ENCODE measurements at regions not wholly inside any gene's neighbourhood (a gene's known extent, or its start where the extent isn't known, plus 50 kb on each side); places are given as distances from the start of the nearest gene placed in this dataset.
"Not testable (repeated sequence)": the region's sequence is repeated elsewhere in the genome, so short reads cannot be mapped to it uniquely, and the experiment has no call there.

GRCh38 chr15:20280933-20281463, 260.6 kb downstream of the GOLGA6L6 start:
- H3K27ac ChIP-seq (ENCODE audit: low read depth in 1 of 2, low read length in 2 of 2): no peak overlapping the region
- no peak overlapping the region for H3K9ac ChIP-seq (ENCODE audit: insufficient read depth, low read length, poor library complexity, severe bottlenecking)
- H3K4me1 ChIP-seq (ENCODE audit: control insufficient read depth in 1 of 2, insufficient read depth in 2 of 2, low read length in 2 of 2): no peaks in the 10 kb centered on the region
- no peaks in the 10 kb centered on the region for H3K27me3 Mint-ChIP-seq (ENCODE audit: low read depth in 3 of 3)
- no peaks in the 10 kb centered on the region for H3K36me3 ChIP-seq (replicated peaks in 1 of 2; ENCODE audit: control insufficient read depth in 1 of 2, insufficient read depth in 2 of 2, low read length in 2 of 2)
- DNase-seq: no peak
- no peaks in the 10 kb centered on the region for H3K79me2 ChIP-seq (ENCODE audit: insufficient read depth, low read length)
- intact Hi-C loops (cut with micrococcal nuclease): no loop called here
- peaks cover 48 to 51% of the 10 kb centered on the region in 2 donors for H3K9me3 ChIP-seq (replicated peaks in 1 of 2; ENCODE audit: control insufficient read depth in 1 of 2, insufficient read depth in 1 of 2, low read length in 2 of 2)
- H4K20me1 ChIP-seq (ENCODE audit: insufficient read depth, low read length): no peaks in the 10 kb centered on the region
- H3K4me3 Mint-ChIP-seq: no peak overlapping the region
- H2AFZ ChIP-seq (ENCODE audit: insufficient read depth, low read depth, low read length, poor library complexity, severe bottlenecking): no peak overlapping the region
- no peak for TF ChIP-seq CTCF (IDR thresholded peaks at IDR 0.05)
- H3K9me3 Mint-ChIP-seq: no peaks in the 10 kb centered on the region
- H3K27ac Mint-ChIP-seq: no peak overlapping the region
- no peaks in the 10 kb centered on the region for H3K36me3 Mint-ChIP-seq
- H3K27me3 ChIP-seq (ENCODE audit: control insufficient read depth in 2 of 2, insufficient read depth in 2 of 2, low read length in 2 of 2): no peaks in the 10 kb centered on the region
- no peaks in the 10 kb centered on the region for H3K4me1 Mint-ChIP-seq
- H3K4me2 ChIP-seq (replicated peaks; ENCODE audit: extremely low read depth, low read length, poor library complexity, severe bottlenecking): no peak overlapping the region
- H3K4me3 ChIP-seq (replicated peaks in 1 of 3; ENCODE audit: low read depth in 2 of 3, low read length in 3 of 3): no peak overlapping the region
- WGBS (ENCODE audit: insufficient coverage): 92% methylated on average over 16 of the region's 16 CpGs

GRCh38 chr15:20280141-20280932, 261.3 kb downstream of the GOLGA6L6 start:
- WGBS (ENCODE audit: insufficient coverage): 87% methylated on average over 13 of the region's 13 CpGs
- not testable (repeated sequence) for H3K4me3 Mint-ChIP-seq

GRCh38 chr15:20279056-20279455, 262.5 kb downstream of the GOLGA6L6 start:
- H2AFZ ChIP-seq (ENCODE audit: insufficient read depth, low read depth, low read length, poor library complexity, severe bottlenecking); H3K27ac Mint-ChIP-seq; H3K36me3 Mint-ChIP-seq; H3K79me2 ChIP-seq (ENCODE audit: insufficient read depth, low read length); H3K4me3 Mint-ChIP-seq; H3K36me3 ChIP-seq (replicated peaks in 1 of 2; ENCODE audit: control insufficient read depth in 1 of 2, insufficient read depth in 2 of 2, low read length in 2 of 2); H3K27me3 Mint-ChIP-seq (ENCODE audit: low read depth in 3 of 3); H3K4me1 Mint-ChIP-seq; DNase-seq; H3K27ac ChIP-seq (ENCODE audit: low read depth in 1 of 2, low read length in 2 of 2); H4K20me1 ChIP-seq (ENCODE audit: insufficient read depth, low read length); H3K9ac ChIP-seq (ENCODE audit: insufficient read depth, low read length, poor library complexity, severe bottlenecking); H3K27me3 ChIP-seq (ENCODE audit: control insufficient read depth in 2 of 2, insufficient read depth in 2 of 2, low read length in 2 of 2); H3K4me2 ChIP-seq (replicated peaks; ENCODE audit: extremely low read depth, low read length, poor library complexity, severe bottlenecking); H3K4me1 ChIP-seq (ENCODE audit: control insufficient read depth in 1 of 2, insufficient read depth in 2 of 2, low read length in 2 of 2); H3K9me3 Mint-ChIP-seq; intact Hi-C loops (cut with micrococcal nuclease); H3K4me3 ChIP-seq (replicated peaks in 1 of 3; ENCODE audit: low read depth in 2 of 3, low read length in 3 of 3): not testable (repeated sequence)
- WGBS (ENCODE audit: insufficient coverage): 59% methylated on average over 4 of the region's 4 CpGs
- peaks cover 51% of the 10 kb centered on the region in 2 donors for H3K9me3 ChIP-seq (replicated peaks in 1 of 2; ENCODE audit: control insufficient read depth in 1 of 2, insufficient read depth in 1 of 2, low read length in 2 of 2)

More at GRCh38 chr15:20280141-20280932, 261.3 kb downstream of the GOLGA6L6 start:
- H4K20me1 ChIP-seq (ENCODE audit: insufficient read depth, low read length); H3K27ac ChIP-seq (ENCODE audit: low read depth in 1 of 2, low read length in 2 of 2); DNase-seq; H3K36me3 ChIP-seq (replicated peaks in 1 of 2; ENCODE audit: control insufficient read depth in 1 of 2, insufficient read depth in 2 of 2, low read length in 2 of 2); H3K4me3 ChIP-seq (replicated peaks in 1 of 3; ENCODE audit: low read depth in 2 of 3, low read length in 3 of 3); H3K4me2 ChIP-seq (replicated peaks; ENCODE audit: extremely low read depth, low read length, poor library complexity, severe bottlenecking); H3K9me3 Mint-ChIP-seq; H3K4me1 ChIP-seq (ENCODE audit: control insufficient read depth in 1 of 2, insufficient read depth in 2 of 2, low read length in 2 of 2); H3K27ac Mint-ChIP-seq; H3K27me3 Mint-ChIP-seq (ENCODE audit: low read depth in 3 of 3); H3K4me1 Mint-ChIP-seq; H3K27me3 ChIP-seq (ENCODE audit: control insufficient read depth in 2 of 2, insufficient read depth in 2 of 2, low read length in 2 of 2); H3K36me3 Mint-ChIP-seq; intact Hi-C loops (cut with micrococcal nuclease); H3K9ac ChIP-seq (ENCODE audit: insufficient read depth, low read length, poor library complexity, severe bottlenecking); H3K79me2 ChIP-seq (ENCODE audit: insufficient read depth, low read length); H2AFZ ChIP-seq (ENCODE audit: insufficient read depth, low read depth, low read length, poor library complexity, severe bottlenecking): not testable (repeated sequence)
- peaks cover 44 to 51% of the 10 kb centered on the region in 2 donors for H3K9me3 ChIP-seq (replicated peaks in 1 of 2; ENCODE audit: control insufficient read depth in 1 of 2, insufficient read depth in 1 of 2, low read length in 2 of 2)

- H3K4me3 ChIP-seq (replicated peaks in 1 of 3; ENCODE audit: low read depth in 2 of 3, low read length in 3 of 3); H2AFZ ChIP-seq (ENCODE audit: insufficient read depth, low read depth, low read length, poor library complexity, severe bottlenecking); H3K4me1 Mint-ChIP-seq; H3K4me3 Mint-ChIP-seq; intact Hi-C loops (cut with micrococcal nuclease); H4K20me1 ChIP-seq (ENCODE audit: insufficient read depth, low read length); H3K79me2 ChIP-seq (ENCODE audit: insufficient read depth, low read length); H3K4me1 ChIP-seq (ENCODE audit: control insufficient read depth in 1 of 2, insufficient read depth in 2 of 2, low read length in 2 of 2); H3K27me3 Mint-ChIP-seq (ENCODE audit: low read depth in 3 of 3); H3K27ac Mint-ChIP-seq; H3K36me3 ChIP-seq (replicated peaks in 1 of 2; ENCODE audit: control insufficient read depth in 1 of 2, insufficient read depth in 2 of 2, low read length in 2 of 2); H3K36me3 Mint-ChIP-seq; H3K4me2 ChIP-seq (replicated peaks; ENCODE audit: extremely low read depth, low read length, poor library complexity, severe bottlenecking); H3K27me3 ChIP-seq (ENCODE audit: control insufficient read depth in 2 of 2, insufficient read depth in 2 of 2, low read length in 2 of 2); H3K9ac ChIP-seq (ENCODE audit: insufficient read depth, low read length, poor library complexity, severe bottlenecking); DNase-seq; H3K9me3 Mint-ChIP-seq; H3K27ac ChIP-seq (ENCODE audit: low read depth in 1 of 2, low read length in 2 of 2): not testable (repeated sequence)
- WGBS (ENCODE audit: insufficient coverage): no CpG with 5 or more reads among the region's 1 CpG
- peaks cover 51 to 55% of the 10 kb centered on the region in 2 donors for H3K9me3 ChIP-seq (replicated peaks in 1 of 2; ENCODE audit: control insufficient read depth in 1 of 2, insufficient read depth in 1 of 2, low read length in 2 of 2)
Observed at GRCh38 chr15:20278376-20278775, 263.2 kb downstream of the GOLGA6L6 start.

Measured in CD14-positive monocyte (primary cell).